ENCODE measurements at regions not wholly inside any gene's neighbourhood (a gene's known extent, or its start where the extent isn't known, plus 50 kb on each side); places are given as distances from the start of the nearest gene placed in this dataset.
A peak's percentile ranks its signal among the peaks of the same experiment; 100 is the strongest.
"Not testable (repeated sequence)": the region's sequence is repeated elsewhere in the genome, so short reads cannot be mapped to it uniquely, and the experiment has no call there.

GRCh38 chr17:77832180-77832560, 126.3 kb upstream of the TNRC6C start:
- Histone ChIP-seq H3K27ac (replicated peaks) (peak overlapping the region; percentile 96), H3K4me1 (peaks cover 75% of the 10 kb centered on the region), H3K36me3 (no peaks in the 10 kb centered on the region), H3K4me3 (no peak overlapping the region), H3K9me3 (replicated peaks) (no peaks in the 10 kb centered on the region), H3K27me3 (ENCODE audit: low read depth) (no peaks in the 10 kb centered on the region)
- intact Hi-C loops (cut with micrococcal nuclease): no loop called here
- peak; percentile 4 for DNase-seq
- TF ChIP-seq, protein P1, sequence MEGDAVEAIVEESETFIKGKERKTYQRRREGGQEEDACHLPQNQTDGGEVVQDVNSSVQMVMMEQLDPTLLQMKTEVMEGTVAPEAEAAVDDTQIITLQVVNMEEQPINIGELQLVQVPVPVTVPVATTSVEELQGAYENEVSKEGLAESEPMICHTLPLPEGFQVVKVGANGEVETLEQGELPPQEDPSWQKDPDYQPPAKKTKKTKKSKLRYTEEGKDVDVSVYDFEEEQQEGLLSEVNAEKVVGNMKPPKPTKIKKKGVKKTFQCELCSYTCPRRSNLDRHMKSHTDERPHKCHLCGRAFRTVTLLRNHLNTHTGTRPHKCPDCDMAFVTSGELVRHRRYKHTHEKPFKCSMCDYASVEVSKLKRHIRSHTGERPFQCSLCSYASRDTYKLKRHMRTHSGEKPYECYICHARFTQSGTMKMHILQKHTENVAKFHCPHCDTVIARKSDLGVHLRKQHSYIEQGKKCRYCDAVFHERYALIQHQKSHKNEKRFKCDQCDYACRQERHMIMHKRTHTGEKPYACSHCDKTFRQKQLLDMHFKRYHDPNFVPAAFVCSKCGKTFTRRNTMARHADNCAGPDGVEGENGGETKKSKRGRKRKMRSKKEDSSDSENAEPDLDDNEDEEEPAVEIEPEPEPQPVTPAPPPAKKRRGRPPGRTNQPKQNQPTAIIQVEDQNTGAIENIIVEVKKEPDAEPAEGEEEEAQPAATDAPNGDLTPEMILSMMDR (IDR thresholded peaks at IDR 0.05; ENCODE audit: borderline replicate concordance): no peak

DNA sequence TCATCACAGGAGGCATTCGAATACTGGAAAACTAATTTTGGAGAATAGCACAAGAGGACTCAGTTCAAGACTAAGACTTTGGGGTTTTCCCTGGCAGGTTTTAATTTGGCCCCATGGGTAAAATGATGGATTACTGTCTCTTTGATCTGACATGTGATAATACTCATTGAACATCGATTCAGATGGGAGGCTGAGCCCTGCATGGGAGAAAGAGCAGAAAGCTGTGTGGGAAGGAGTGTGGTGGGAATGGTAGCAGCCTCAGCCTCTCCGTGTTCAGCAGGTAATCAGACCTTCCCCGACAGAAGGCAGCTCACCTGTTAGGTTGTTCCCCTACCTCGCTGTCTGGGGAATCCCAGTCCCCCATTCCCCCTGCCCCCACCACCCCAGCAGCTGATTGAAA, 124.7 kb upstream of the TNRC6C start:
- peaks cover 62% of the 10 kb centered on the region for H3K4me1 ChIP-seq
- no peak overlapping the region for H3K4me3 ChIP-seq
- H3K9me3 ChIP-seq (replicated peaks): no peaks in the 10 kb centered on the region
- no peaks in the 10 kb centered on the region for H3K36me3 ChIP-seq
- DNase-seq: no peak
- intact Hi-C loops (cut with micrococcal nuclease): no loop called here
- H3K27ac ChIP-seq (replicated peaks): peak overlapping the region; percentile 53
- TF ChIP-seq, protein P1 (IDR thresholded peaks at IDR 0.05; ENCODE audit: borderline replicate concordance): no peak
- H3K27me3 ChIP-seq (ENCODE audit: low read depth): no peaks in the 10 kb centered on the region

GRCh38 chr17:77834170-77835115, 124.1 kb upstream of the TNRC6C start:
- H3K4me1 ChIP-seq: peaks cover 62% of the 10 kb centered on the region
- no peaks in the 10 kb centered on the region for H3K27me3 ChIP-seq (ENCODE audit: low read depth)
- TF ChIP-seq, protein P1 (IDR thresholded peaks at IDR 0.05; ENCODE audit: borderline replicate concordance): no peak
- intact Hi-C loops (cut with micrococcal nuclease): no loop called here
- H3K9me3 ChIP-seq (replicated peaks): no peaks in the 10 kb centered on the region
- H3K36me3 ChIP-seq: no peaks in the 10 kb centered on the region
- DNase-seq: peak; percentile 55
- H3K4me3 ChIP-seq: no peak overlapping the region
- H3K27ac ChIP-seq (replicated peaks): peak overlapping the region; percentile 53

DNA sequence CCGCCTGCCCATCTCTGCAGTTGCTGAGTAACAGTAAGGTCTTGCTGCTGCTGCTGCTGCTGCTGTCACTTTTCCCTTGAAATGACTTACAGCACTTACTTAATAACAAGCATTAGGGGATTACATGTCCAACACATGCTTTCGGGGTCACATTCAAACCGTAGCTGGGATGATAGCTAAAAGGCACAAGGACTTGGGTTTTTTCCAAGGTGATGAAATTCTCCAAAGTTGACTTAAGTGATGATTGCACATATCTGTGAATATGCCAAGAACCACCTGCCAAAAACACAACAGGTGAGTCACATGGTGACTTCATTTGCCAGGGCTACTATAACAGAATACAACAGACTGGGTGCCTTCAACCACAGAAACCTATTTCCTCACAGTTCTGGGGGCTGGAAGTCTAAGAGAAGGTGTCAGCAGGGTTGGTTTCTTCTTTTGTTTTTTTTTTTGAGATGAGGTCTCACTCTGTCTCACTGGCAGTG, 121.9 kb upstream of the TNRC6C start:
- Histone ChIP-seq H3K4me3 (no peak overlapping the region), H3K36me3 (no peaks in the 10 kb centered on the region), H3K27ac (replicated peaks) (peak overlapping the region; percentile 21), H3K4me1 (peaks cover 62% of the 10 kb centered on the region), H3K27me3 (ENCODE audit: low read depth) (no peaks in the 10 kb centered on the region), H3K9me3 (replicated peaks) (no peaks in the 10 kb centered on the region)
- intact Hi-C loops (cut with micrococcal nuclease): no loop called here
- TF ChIP-seq, protein P1 (IDR thresholded peaks at IDR 0.05; ENCODE audit: borderline replicate concordance): no peak
- DNase-seq: no peak

- H3K9me3 ChIP-seq (replicated peaks); DNase-seq; H3K27me3 ChIP-seq (ENCODE audit: low read depth); intact Hi-C loops (cut with micrococcal nuclease); H3K4me3 ChIP-seq; H3K36me3 ChIP-seq: not testable (repeated sequence)
- peaks cover 62% of the 10 kb centered on the region for H3K4me1 ChIP-seq
- H3K27ac ChIP-seq (replicated peaks): peak overlapping the region; percentile 21
Measured at GRCh38 chr17:77837072-77837471, 121.4 kb upstream of the TNRC6C start.

- TF ChIP-seq, protein P1 (IDR thresholded peaks at IDR 0.05; ENCODE audit: borderline replicate concordance): no peak
- Histone ChIP-seq H3K27ac (replicated peaks) (no peak overlapping the region), H3K27me3 (ENCODE audit: low read depth) (no peaks in the 10 kb centered on the region), H3K4me3 (no peak overlapping the region), H3K36me3 (no peaks in the 10 kb centered on the region), H3K9me3 (replicated peaks) (no peaks in the 10 kb centered on the region), H3K4me1 (peaks cover 63% of the 10 kb centered on the region)
- no peak for DNase-seq
- intact Hi-C loops (cut with micrococcal nuclease): no loop called here
Measured at GRCh38 chr17:77837917-77838316, 120.6 kb upstream of the TNRC6C start.

All from left ventricle myocardium inferior (tissue), 1 donor.